ENCODE measurements at regions not wholly inside any gene's neighbourhood (a gene's known extent, or its start where the extent isn't known, plus 50 kb on each side); places are given as distances from the start of the nearest gene placed in this dataset.

- no peak for DNase-seq
Observed at GRCh38 chr12:42652048-42652447, 62.5 kb upstream of the PRICKLE1 start.

GRCh38 chr12:42648061-42648460 lies 58.5 kb upstream of the PRICKLE1 start:
- no peak for DNase-seq

GRCh38 chr12:42643881-42644579 lies 54.5 kb upstream of the PRICKLE1 start:
- DNase-seq, result no peak

- DNase-seq, result no peak
Observed at GRCh38 chr12:42641221-42641885, 51.8 kb upstream of the PRICKLE1 start.

GRCh38 chr12:42640391-42640790 lies 50.8 kb upstream of the PRICKLE1 start:
- DNase-seq, result no peak

- DNase-seq, result no peak
Observed at GRCh38 chr12:42639556-42639955, 50.0 kb upstream of the PRICKLE1 start.
